Stomach (tissue), 8 donors: ENCODE measurements at regions not wholly inside any gene's neighbourhood (a gene's known extent, or its start where the extent isn't known, plus 50 kb on each side); places are given as distances from the start of the nearest gene placed in this dataset.

ENCODE experiments used
- DNase-seq, 2 donors: peaks; one replicate each; pipeline versions ENCODE4 v3.0.0 to v3.0.0-alpha.2; 2013 to 2019
- H3K27ac ChIP-seq, 5 donors: fragments of 200-600 bp in 4 of 5; sonication (generic) in 4 of 5; one replicate each; pipeline ENCODE4 v1.5.1; 2013 to 2019; ENCODE audit warnings: mild to moderate bottlenecking in 1 of 5, moderate library complexity in 1 of 5
- H3K27me3 ChIP-seq, 3 donors: fragments of 200-600 bp; sonication (generic); one replicate each; pipeline ENCODE4 v1.5.1; 2017 to 2019; ENCODE audit warnings: mixed run types in 1 of 3
- H3K36me3 ChIP-seq, 4 donors: fragments of 200-600 bp; sonication (generic); 1 replicate in 3 of 4; 2 replicates in 1 of 4; pipeline ENCODE4 v1.5.1; 2016 to 2019
- H3K4me1 ChIP-seq, 4 donors: fragments of 200-600 bp; sonication (generic); one replicate each; pipeline ENCODE4 v1.5.1; 2016 to 2019
- H3K4me3 ChIP-seq, 4 donors: fragments of 200-600 bp; sonication (generic) in 3 of 4; one replicate each; pipeline ENCODE4 v1.5.1; 2016 to 2019; ENCODE audit warnings: mild to moderate bottlenecking in 1 of 4
- H3K9me3 ChIP-seq, 4 donors: fragments of 200-600 bp; sonication (generic); one replicate each; pipeline ENCODE4 v1.5.1; 2016 to 2019
- CTCF ChIP-seq, 7 experiments: fragments of 450-650 bp in 4 of 7; fragments of 200-600 bp in 3 of 7; sonication (generic) in 3 of 7; IDR thresholded peaks; one replicate each; pipeline ENCODE4 v1.5.1; 2016 to 2019; ENCODE audit warnings: antibody characterized with exemption in 7 of 7, control low read depth in 2 of 7, mild to moderate bottlenecking in 1 of 7
- EP300 ChIP-seq: sonication (generic); formaldehyde crosslinking; IDR thresholded peaks from one replicate; pipeline ENCODE4 v1.6.1; 2017; ENCODE audit warnings: antibody characterized with exemption
- POLR2A ChIP-seq, 4 donors: fragments of 450-650 bp; IDR thresholded peaks; one replicate each; pipeline ENCODE4 v1.6.1; 2016; ENCODE audit warnings: antibody characterized with exemption in 4 of 4, control low read depth in 2 of 4, mild to moderate bottlenecking in 1 of 4, moderate library complexity in 1 of 4
- POLR2AphosphoS5 ChIP-seq, 3 donors: sonication (generic); formaldehyde crosslinking; IDR thresholded peaks; one replicate each; pipeline ENCODE4 v1.6.1; 2016; ENCODE audit warnings: antibody characterized with exemption in 3 of 3
- WGBS, 5 donors: extraction: QIAGEN DNeasy Blood & Tissue Kit in 3 of 5; methylation state at CpG; one replicate each; pipeline versions ENCODE4 v1.1.5 to v1.1.7; 2013 to 2018; 5-methylcytosine and 5-hydroxymethylcytosine counted together
- intact Hi-C: fragments of 100-400 bp; cut with DNase I; formaldehyde crosslinking; loops from one replicate; pipeline ENCODE4 v1.15.1; 2023; ENCODE audit warnings: low total_unique reads
- donor health status: healthy with polysubstance abuse.
- donor health status: Bipolar disorder and iron deficiency.
- donor health status: healthy.

- TF ChIP-seq POLR2A (IDR thresholded peaks at IDR 0.05), result no peak
- no peak for TF ChIP-seq EP300
- TF ChIP-seq CTCF (IDR thresholded peaks at IDR 0.05), result no peak
- no peak for TF ChIP-seq POLR2AphosphoS5 (IDR thresholded peaks at IDR 0.05)
- no peaks in the 10 kb centered on the region for H3K9me3 ChIP-seq
- peak overlapping the region; percentile 34 to 88 (median 59) for H3K27ac ChIP-seq
- intact Hi-C loops, result no loop called here
- H3K36me3 ChIP-seq, result no peaks in the 10 kb centered on the region
- peaks cover 0 to 26% (median 15%) of the 10 kb centered on the region in 4 donors for H3K4me1 ChIP-seq
- DNase-seq, result no peak
- H3K4me3 ChIP-seq, result no peak overlapping the region
- H3K27me3 ChIP-seq, result no peaks in the 10 kb centered on the region
- 86 to 91% (median 89%) methylated on average over 30 of the region's 30 CpGs for WGBS, 5 donors
Observed at GRCh38 chr2:236336575-236337464, 72.6 kb upstream of the ASB18 start.

GRCh38 chr2:236337465-236338325 lies 73.5 kb upstream of the ASB18 start:
- TF ChIP-seq CTCF (IDR thresholded peaks at IDR 0.05), result no peak
- Histone ChIP-seq H3K27ac (peak overlapping the region in 4 of 5 donors; percentile 52 to 88 (median 64)), H3K4me3 (no peak overlapping the region)

GRCh38 chr2:236338495-236339184 lies 74.4 kb upstream of the ASB18 start:
- H3K27me3 ChIP-seq, result no peaks in the 10 kb centered on the region
- H3K36me3 ChIP-seq, result no peaks in the 10 kb centered on the region
- H3K4me1 ChIP-seq, result peaks cover 0 to 28% (median 15%) of the 10 kb centered on the region in 4 donors
- peak in 1 of 2 donors; percentile 66 for DNase-seq
- peak overlapping the region in 2 of 5 donors; percentile 46 to 88 for H3K27ac ChIP-seq
- H3K4me3 ChIP-seq, result no peak overlapping the region
- 27 to 50% (median 39%) methylated on average over 11 to 12 of the region's 12 CpGs for WGBS, 5 donors
- H3K9me3 ChIP-seq, result no peaks in the 10 kb centered on the region
- intact Hi-C loops, result no loop called here
- no peak for TF ChIP-seq POLR2A (IDR thresholded peaks at IDR 0.05)
- TF ChIP-seq EP300, result no peak
- TF ChIP-seq CTCF (IDR thresholded peaks at IDR 0.05), result no peak
- no peak for TF ChIP-seq POLR2AphosphoS5 (IDR thresholded peaks at IDR 0.05)

More at GRCh38 chr2:236337465-236338325, 73.5 kb upstream of the ASB18 start:
- Histone ChIP-seq H3K9me3 (no peaks in the 10 kb centered on the region), H3K4me1 (peaks cover 0 to 26% (median 15%) of the 10 kb centered on the region in 4 donors), H3K36me3 (no peaks in the 10 kb centered on the region), H3K27me3 (no peaks in the 10 kb centered on the region)
- 70 to 84% (median 77%) methylated on average over 15 to 19 of the region's 19 CpGs for WGBS, 5 donors
- intact Hi-C loops, result no loop called here
- DNase-seq, result no peak

- Histone ChIP-seq H3K36me3 (no peaks in the 10 kb centered on the region), H3K27ac (no peak overlapping the region), H3K4me1 (peaks cover 0 to 16% (median 9%) of the 10 kb centered on the region in 4 donors), H3K9me3 (no peaks in the 10 kb centered on the region), H3K27me3 (no peaks in the 10 kb centered on the region), H3K4me3 (no peak overlapping the region)
- TF ChIP-seq CTCF (IDR thresholded peaks at IDR 0.05) (no peak), EP300 (no peak), POLR2A (IDR thresholded peaks at IDR 0.05) (no peak), POLR2AphosphoS5 (IDR thresholded peaks at IDR 0.05) (no peak)
- WGBS, 5 donors, result 83 to 97% (median 94%) methylated on average over 6 of the region's 6 CpGs
- intact Hi-C loops, result loop anchor here (10.0 kb wide), 1 partner anchor 235 kb away; no protein-coding TSS in a partner anchor
- DNase-seq, result no peak
Observed at GRCh38 chr2:236340251-236340650, 76.0 kb upstream of the ASB18 start.
